H1 (cell line): ENCODE measurements at regions not wholly inside any gene's neighbourhood (a gene's known extent, or its start where the extent isn't known, plus 50 kb on each side); places are given as distances from the start of the nearest gene placed in this dataset.

ENCODE experiments used
- CTCF ChIP-seq, 3 experiments: IDR thresholded peaks; 1 replicate in 2 of 3; 2 replicates in 1 of 3; pipeline versions ENCODE4 v1.5.1 to v1.6.1; 2011; ENCODE audit warnings: low read length in 3 of 3, mild to moderate bottlenecking in 3 of 3, inconsistent platforms in 2 of 3, low read depth in 1 of 3, moderate library complexity in 1 of 3; ENCODE audit not compliant: insufficient read depth in 1 of 3; ENCODE audit errors: control extremely low read depth in 1 of 3
- EZH2 ChIP-seq: fragments of 200-600 bp; sonication (generic); IDR thresholded peaks from 2 replicates; pipeline ENCODE4 v1.7.1; 2012; ENCODE audit warnings: low read depth, mild to moderate bottlenecking, moderate library complexity, low read length, inconsistent platforms; ENCODE audit not compliant: severe bottlenecking
- JUN ChIP-seq: IDR thresholded peaks from 2 replicates; pipeline ENCODE4 v1.6.1; 2011; ENCODE audit warnings: low read depth, mild to moderate bottlenecking, improper control_type of control experiment, low read length
- TCF12 ChIP-seq: IDR thresholded peaks from 2 replicates; pipeline ENCODE4 v1.6.1; 2011; ENCODE audit warnings: low read depth, mild to moderate bottlenecking, low read length
- YY1 ChIP-seq: IDR thresholded peaks from 2 replicates; pipeline ENCODE4 v1.6.1; 2011; ENCODE audit warnings: low read depth, mild to moderate bottlenecking, low read length

DNA sequence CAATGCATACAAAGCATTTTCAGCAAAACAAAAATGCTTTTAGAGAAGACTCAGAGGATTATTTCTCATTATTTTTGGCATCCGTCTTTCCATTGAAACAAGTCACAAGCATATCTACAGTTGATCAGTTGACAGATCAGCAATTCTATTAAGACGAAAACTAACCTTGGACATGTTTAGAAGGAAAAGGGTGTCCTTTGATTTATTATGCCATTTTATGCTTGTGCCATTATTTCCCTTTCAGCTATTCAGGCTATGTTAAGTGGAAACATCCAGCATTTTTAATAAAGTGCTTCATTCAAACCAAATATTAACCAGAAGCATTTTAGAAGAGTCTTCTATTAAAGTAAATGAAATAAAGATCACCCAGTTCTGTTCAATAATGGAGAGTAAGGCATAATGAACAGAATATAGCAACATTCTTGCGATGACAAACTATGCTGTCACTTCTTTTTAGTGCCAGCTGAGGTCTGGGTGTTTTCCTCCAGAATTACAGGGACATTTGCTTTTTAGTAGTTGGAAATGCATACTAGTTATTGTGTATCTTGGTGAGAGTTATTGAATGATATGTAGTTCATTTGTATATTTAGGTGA, 481.4 kb downstream of the PLA2G4A start:
- TF ChIP-seq CTCF (IDR thresholded peaks at IDR 0.05; ENCODE audit: control extremely low read depth in 1 of 3, insufficient read depth in 1 of 3, low read depth in 1 of 3, low read length in 3 of 3) (no peak), TCF12 (no peak), JUN (no peak), YY1 (no peak), EZH2 (no peak)
